ENCODE measurements at regions not wholly inside any gene's neighbourhood (a gene's known extent, or its start where the extent isn't known, plus 50 kb on each side); places are given as distances from the start of the nearest gene placed in this dataset.

DNA sequence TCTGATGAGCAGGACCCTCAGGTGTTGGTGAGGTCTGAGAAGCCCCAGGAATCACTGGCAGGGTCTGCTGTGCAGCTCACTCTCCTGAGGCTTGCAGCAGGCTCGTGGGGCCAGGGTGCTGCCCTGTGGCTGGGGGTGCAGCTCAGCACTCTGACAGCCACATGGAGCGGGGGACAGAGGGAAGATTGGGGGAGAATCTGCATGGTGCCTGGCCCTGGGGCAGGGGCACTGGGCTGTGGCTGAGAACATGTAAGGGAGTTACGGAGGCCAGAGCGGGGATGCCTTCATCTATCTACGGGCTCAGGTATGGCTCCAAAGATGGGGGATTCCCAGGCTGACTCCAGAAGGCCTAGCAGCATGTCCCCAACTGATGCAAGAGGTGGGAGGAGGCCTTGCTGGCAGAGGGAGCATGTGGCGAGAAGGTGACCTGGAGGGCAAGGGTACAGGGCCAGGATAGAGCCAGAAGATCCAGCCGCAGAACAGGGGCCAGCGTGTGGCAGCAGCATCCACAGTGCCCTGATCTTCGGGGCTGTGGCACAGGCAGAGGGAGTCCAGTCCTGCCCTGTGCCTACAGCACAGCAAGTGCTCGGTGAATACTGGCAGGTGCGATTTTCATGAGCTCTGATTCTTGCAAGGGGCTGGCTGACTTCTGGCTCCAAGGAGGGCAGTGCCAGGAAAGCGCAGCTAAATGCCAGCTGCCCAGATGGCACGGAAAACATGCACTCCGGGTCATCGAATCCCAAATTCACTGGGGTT lies 184.7 kb downstream of the CTTN start:
- Histone ChIP-seq H3K27me3 (ENCODE audit: control insufficient read depth, insufficient read depth, low read length) (no peaks in the 10 kb centered on the region), H3K36me3 (replicated peaks; ENCODE audit: control insufficient read depth, insufficient read depth, low read length) (no peaks in the 10 kb centered on the region), H3K4me3 (ENCODE audit: insufficient read depth, low read depth, low read length) (no peak overlapping the region)
- DNase-seq = no peak

DNA sequence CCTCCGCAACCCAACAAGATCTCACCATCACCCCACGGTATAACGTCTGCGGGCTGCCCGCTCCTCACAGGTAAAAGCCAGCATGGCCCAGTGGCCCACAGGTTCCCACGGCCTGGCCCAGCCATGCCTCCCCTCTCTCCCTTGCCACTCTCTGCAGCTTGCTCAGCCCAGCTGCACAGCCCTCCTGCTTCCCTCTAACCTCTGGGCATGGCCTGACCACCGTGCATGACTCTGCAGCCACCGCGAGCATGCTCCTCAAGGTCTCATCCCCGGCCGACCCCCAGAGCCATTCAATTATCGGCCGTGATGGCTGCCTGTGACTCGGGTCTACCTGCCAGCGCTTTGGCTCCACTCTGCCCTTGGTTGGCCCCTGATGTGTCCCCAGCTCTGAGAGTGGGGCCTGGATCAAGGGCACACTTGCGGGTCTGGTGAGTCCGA lies 185.5 kb downstream of the CTTN start:
- Histone ChIP-seq H3K4me3 (ENCODE audit: insufficient read depth, low read depth, low read length) (no peak overlapping the region), H3K27me3 (ENCODE audit: control insufficient read depth, insufficient read depth, low read length) (no peaks in the 10 kb centered on the region), H3K36me3 (replicated peaks; ENCODE audit: control insufficient read depth, insufficient read depth, low read length) (no peaks in the 10 kb centered on the region)
- no peak for DNase-seq

DNA sequence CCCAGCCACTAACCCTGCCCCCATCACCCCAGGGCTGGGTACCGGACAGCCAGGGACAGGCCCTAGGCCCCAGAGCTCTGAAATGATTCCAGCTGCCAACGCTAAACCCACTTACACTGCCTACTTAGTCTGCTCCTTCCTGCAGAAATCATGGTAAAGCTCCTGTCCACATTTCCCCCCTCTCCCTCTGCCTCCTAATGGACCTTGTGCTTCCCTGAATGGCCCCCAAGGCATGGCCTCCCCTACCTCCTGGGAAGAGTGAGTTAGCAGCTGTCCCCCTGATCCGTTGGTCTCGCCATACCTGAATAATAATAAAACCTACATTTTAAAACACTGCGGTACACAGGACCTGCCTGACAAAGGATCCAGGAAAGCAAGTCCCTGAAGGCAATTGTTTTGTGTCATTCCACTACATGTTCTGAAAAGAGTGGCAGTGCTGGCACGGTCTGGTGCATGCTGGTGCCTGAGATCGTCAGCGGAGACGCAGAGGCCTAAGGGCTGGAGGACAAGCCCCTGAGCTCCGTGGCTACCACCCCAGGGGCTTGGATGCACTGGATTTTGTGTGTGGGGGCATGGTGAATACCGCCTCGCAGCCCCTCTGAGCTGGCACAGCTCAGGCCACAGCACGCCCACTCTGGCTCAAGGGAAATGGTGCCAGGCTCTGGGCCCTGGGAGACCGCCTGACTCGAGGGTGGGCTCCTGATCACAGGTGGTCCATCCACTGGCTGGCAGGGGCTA lies 186.3 kb downstream of the CTTN start:
- no peak for DNase-seq
- no peak overlapping the region for H3K4me3 ChIP-seq (ENCODE audit: insufficient read depth, low read depth, low read length)
- H3K36me3 ChIP-seq (replicated peaks; ENCODE audit: control insufficient read depth, insufficient read depth, low read length) = no peaks in the 10 kb centered on the region
- H3K27me3 ChIP-seq (ENCODE audit: control insufficient read depth, insufficient read depth, low read length) = no peaks in the 10 kb centered on the region

- Histone ChIP-seq H3K4me3 (ENCODE audit: insufficient read depth, low read depth, low read length) (no peak overlapping the region), H3K27me3 (ENCODE audit: control insufficient read depth, insufficient read depth, low read length) (no peaks in the 10 kb centered on the region), H3K36me3 (replicated peaks; ENCODE audit: control insufficient read depth, insufficient read depth, low read length) (no peaks in the 10 kb centered on the region)
- DNase-seq = no peak
Observed at GRCh38 chr11:70585236-70585545, 186.9 kb downstream of the CTTN start.

DNA sequence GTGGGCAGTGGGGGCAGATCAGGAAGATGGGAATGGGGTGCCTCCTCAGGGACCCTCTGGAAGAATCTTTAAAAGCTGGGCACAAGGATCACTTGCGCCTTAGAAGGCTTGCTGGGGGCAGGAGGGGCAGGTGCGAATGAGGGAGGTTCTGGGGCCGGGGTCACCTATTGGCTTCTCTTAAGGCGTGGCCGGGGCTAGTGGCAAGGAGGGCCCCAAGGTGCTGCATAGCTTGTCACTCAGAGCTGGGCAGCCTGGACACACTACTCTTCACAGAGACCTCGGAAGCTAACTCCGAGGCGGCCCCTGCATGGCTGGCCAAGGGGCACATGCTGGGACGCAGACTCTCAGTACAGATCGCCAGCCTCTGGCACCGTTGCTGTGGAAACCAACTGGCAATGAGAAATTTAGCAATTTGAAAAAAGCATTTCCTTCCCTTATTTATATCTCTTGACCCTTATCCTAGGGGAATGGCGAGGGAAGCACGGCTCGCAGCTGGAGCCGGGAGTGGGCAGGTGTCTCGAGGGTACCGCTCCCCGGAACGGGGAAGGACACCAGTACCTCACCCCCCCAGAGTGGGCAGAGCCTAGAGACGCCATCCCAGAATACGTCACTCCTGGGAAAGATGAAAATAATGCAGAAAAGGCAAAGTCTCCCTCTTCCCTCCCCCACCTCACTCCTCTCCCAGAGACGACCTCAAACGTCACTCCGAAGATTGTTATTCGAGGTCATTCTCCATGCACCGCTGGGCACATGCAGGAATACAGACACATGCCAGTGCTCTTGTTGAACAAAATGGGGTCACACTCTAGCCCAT lies 188.1 kb downstream of the CTTN start:
- no peak for DNase-seq
- Histone ChIP-seq H3K4me3 (ENCODE audit: insufficient read depth, low read depth, low read length) (no peak overlapping the region), H3K27me3 (ENCODE audit: control insufficient read depth, insufficient read depth, low read length) (no peaks in the 10 kb centered on the region), H3K36me3 (replicated peaks; ENCODE audit: control insufficient read depth, insufficient read depth, low read length) (no peaks in the 10 kb centered on the region)

DNA sequence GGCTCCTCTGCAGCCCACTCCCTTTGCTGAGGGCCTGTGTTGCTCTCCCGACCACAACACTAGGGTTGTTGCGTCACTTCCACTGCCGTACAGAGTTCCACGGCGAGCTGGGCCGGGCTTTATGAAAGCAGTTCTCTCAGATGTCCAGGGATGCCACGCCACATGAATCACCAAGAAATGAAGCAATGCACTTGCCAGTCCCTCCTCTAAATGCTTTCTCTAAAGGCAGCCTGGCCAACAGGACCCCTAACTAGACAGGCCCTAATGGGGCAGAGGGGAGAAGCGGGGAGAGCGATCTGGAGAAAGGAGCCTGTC lies 188.7 kb downstream of the CTTN start:
- Histone ChIP-seq H3K36me3 (replicated peaks; ENCODE audit: control insufficient read depth, insufficient read depth, low read length) (no peaks in the 10 kb centered on the region), H3K27me3 (ENCODE audit: control insufficient read depth, insufficient read depth, low read length) (no peaks in the 10 kb centered on the region), H3K4me3 (ENCODE audit: insufficient read depth, low read depth, low read length) (no peak overlapping the region)
- no peak for DNase-seq

DNA sequence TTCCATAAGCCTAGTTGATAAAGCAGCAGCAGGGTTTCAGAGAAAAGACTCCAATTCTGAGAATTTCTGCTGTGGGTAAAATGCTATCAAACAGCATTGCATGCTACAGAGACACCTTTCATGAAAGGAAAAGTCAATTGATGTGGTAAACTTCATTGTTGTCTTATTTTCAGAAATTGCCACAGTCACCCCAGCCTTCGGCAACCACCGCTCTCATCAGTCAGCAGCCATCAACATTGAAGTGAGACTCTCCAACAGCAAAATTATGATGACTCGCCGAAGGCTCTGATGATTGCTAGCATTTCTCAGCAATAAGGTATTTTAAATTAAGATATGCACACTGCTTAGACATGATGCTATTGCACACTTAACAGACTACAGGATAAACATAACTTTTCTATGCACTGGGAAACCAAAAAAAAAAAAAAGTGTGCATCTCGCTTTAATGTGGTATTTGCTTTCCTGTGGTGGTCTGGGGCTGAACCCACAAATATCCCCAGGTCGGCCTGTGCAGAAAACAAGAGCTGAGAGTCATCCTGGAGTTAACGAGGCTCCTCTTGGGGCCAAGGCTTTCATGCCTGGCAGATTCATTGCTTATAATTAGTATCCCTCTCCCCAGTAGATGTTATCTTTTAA lies 192.1 kb downstream of the CTTN start:
- Histone ChIP-seq H3K36me3 (replicated peaks; ENCODE audit: control insufficient read depth, insufficient read depth, low read length) (no peaks in the 10 kb centered on the region), H3K27me3 (ENCODE audit: control insufficient read depth, insufficient read depth, low read length) (no peaks in the 10 kb centered on the region), H3K4me3 (ENCODE audit: insufficient read depth, low read depth, low read length) (no peak overlapping the region)
- DNase-seq = no peak

- H3K4me3 ChIP-seq (ENCODE audit: insufficient read depth, low read depth, low read length) = no peak overlapping the region
- H3K36me3 ChIP-seq (replicated peaks; ENCODE audit: control insufficient read depth, insufficient read depth, low read length) = no peaks in the 10 kb centered on the region
- no peaks in the 10 kb centered on the region for H3K27me3 ChIP-seq (ENCODE audit: control insufficient read depth, insufficient read depth, low read length)
- DNase-seq = no peak
Observed at GRCh38 chr11:70592641-70593165, 194.4 kb downstream of the CTTN start.

DNA sequence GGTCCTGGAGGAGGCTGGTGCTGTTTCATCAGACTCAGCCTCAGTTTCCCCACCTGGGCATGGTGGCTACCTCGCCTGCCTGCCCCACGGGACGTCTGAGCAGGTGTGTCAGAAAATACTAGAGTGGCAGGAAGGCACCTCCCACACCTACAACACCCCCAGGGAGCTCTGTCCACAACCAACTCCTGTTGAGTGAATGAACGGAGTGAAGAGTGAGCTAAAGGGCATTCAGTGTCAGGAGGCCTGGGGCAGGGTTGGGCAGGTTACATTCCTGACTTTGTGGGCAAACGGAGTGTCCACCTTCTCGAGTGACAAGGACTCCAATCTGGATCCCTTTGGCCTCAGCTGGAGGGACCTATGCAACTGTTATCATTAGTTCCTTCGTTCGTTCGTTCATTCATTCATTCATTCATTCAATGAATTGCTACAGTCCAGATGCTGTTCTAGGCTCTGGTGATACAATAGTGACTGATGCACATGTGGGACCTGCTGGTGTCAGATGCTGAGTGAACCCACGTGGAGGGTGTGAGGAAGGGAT lies 195.2 kb downstream of the CTTN start:
- H3K4me3 ChIP-seq (ENCODE audit: insufficient read depth, low read depth, low read length) = no peak overlapping the region
- no peak for DNase-seq
- H3K27me3 ChIP-seq (ENCODE audit: control insufficient read depth, insufficient read depth, low read length) = no peaks in the 10 kb centered on the region
- no peaks in the 10 kb centered on the region for H3K36me3 ChIP-seq (replicated peaks; ENCODE audit: control insufficient read depth, insufficient read depth, low read length)

DNA sequence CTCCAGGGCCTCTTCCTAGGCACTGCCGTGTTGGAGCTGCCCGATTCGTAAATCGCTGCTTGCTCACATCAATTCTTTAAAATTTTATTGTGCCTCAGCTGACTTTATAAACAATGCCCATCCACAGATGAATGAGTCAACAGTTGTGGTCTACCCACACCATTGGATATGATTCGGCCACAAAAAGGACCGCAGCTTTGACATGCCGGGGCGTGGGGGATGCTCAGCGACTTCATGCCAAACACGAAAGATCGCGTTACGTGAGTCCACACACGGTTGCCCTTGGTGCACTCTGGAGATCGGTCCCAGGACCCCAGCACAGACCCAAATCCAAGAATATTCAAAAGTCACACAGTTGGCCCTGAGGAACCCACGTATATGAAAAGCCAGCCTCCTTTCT lies 195.7 kb downstream of the CTTN start:
- no peaks in the 10 kb centered on the region for H3K36me3 ChIP-seq (replicated peaks; ENCODE audit: control insufficient read depth, insufficient read depth, low read length)
- H3K27me3 ChIP-seq (ENCODE audit: control insufficient read depth, insufficient read depth, low read length) = no peaks in the 10 kb centered on the region
- DNase-seq = no peak
- no peak overlapping the region for H3K4me3 ChIP-seq (ENCODE audit: insufficient read depth, low read depth, low read length)

DNA sequence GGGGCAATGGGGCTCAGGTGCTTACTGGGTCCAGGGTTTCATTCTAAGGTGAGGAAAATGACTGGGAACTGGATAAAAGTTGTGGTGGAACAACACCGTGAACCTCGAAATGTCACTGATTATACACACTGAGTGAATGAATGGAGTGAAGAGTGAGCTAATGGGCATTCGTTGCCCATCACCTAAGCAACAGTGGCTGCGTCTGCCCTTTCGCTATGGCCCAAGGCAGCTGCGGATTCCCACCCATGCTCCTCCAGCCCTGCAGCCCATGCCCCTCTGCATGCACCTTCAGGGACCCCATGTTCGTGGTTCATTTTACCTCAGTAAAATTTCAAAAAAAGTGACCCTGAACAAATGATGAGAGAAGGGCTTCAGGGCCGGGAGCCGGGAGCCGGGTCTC lies 196.3 kb downstream of the CTTN start:
- no peaks in the 10 kb centered on the region for H3K27me3 ChIP-seq (ENCODE audit: control insufficient read depth, insufficient read depth, low read length)
- H3K36me3 ChIP-seq (replicated peaks; ENCODE audit: control insufficient read depth, insufficient read depth, low read length) = no peaks in the 10 kb centered on the region
- no peak for DNase-seq
- no peak overlapping the region for H3K4me3 ChIP-seq (ENCODE audit: insufficient read depth, low read depth, low read length)

DNA sequence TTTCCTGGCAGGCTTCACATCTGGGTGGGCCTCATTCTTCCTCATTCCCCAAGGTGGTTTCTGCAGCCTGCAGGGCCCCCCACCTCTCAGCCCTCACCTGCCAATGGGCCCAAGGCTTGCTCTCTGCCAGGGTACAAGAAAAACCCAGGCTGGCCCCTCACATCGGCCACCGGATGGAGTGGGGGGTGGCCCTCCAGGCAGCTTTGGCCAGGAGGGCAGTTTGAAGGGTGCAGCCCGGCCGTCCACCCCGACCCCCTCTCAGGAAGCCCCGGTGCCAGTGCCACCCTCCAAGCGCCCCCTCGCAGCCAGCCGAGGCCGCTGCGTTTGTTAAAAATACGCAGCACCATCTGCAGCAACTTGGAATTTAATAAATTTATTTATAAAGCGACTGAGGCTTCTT lies 196.7 kb downstream of the CTTN start:
- Histone ChIP-seq H3K36me3 (replicated peaks; ENCODE audit: control insufficient read depth, insufficient read depth, low read length) (no peaks in the 10 kb centered on the region), H3K4me3 (ENCODE audit: insufficient read depth, low read depth, low read length) (no peak overlapping the region), H3K27me3 (ENCODE audit: control insufficient read depth, insufficient read depth, low read length) (no peaks in the 10 kb centered on the region)
- DNase-seq = no peak

GRCh38 chr11:70595452-70595851 lies 197.1 kb downstream of the CTTN start:
- DNase-seq = no peak
- no peaks in the 10 kb centered on the region for H3K36me3 ChIP-seq (replicated peaks; ENCODE audit: control insufficient read depth, insufficient read depth, low read length)

DNA sequence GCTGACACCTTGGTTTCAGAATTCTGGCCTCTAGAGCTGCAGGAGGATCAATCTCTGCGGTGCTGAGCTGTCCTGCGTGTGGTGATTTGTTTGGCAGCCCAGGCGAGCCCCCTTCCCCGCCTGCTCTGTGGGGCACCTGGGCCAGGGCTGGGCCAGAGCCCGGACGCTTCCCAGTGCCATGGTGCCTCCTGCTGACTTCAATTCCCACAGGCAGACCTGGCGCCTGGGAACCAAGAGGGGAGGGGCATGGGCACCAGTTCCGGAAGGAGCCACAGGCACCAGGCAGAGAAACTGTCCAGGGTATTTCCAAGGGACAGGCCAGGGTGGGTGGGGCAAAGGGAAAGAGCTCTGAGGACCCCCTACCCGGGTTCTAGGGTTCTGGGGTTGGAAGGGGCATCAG lies 197.8 kb downstream of the CTTN start:
- Histone ChIP-seq H3K36me3 (replicated peaks; ENCODE audit: control insufficient read depth, insufficient read depth, low read length) (no peaks in the 10 kb centered on the region), H3K27me3 (ENCODE audit: control insufficient read depth, insufficient read depth, low read length) (no peaks in the 10 kb centered on the region), H3K4me3 (ENCODE audit: insufficient read depth, low read depth, low read length) (no peak overlapping the region)
- DNase-seq = no peak

More at GRCh38 chr11:70595452-70595851, 197.1 kb downstream of the CTTN start:
- no peak overlapping the region for H3K4me3 ChIP-seq (ENCODE audit: insufficient read depth, low read depth, low read length)
- no peaks in the 10 kb centered on the region for H3K27me3 ChIP-seq (ENCODE audit: control insufficient read depth, insufficient read depth, low read length)

Measured in H7 (cell line).